ENCODE measurements at regions not wholly inside any gene's neighbourhood (a gene's known extent, or its start where the extent isn't known, plus 50 kb on each side); places are given as distances from the start of the nearest gene placed in this dataset.

DNA sequence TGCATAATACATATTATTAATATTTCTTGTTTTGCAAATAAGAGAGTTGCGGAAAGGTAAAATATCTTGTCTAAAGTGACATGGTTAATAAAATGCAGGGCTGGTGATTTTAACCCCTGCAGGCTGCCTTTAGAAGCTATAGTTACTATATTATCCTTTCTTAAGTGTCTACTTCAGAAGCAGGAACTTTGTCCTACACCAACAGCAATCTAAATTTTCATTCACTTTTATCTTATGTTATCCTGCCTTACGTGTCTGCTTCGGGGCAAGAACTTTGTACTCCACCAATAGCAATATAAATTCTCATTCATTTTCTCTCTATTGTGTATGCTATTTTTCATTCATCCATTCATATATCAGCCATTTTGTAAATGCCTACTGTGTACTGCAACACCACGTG, 719.5 kb downstream of the TLR4 start:
- TF ChIP-seq EZH2phosphoT487 (IDR thresholded peaks at IDR 0.05) (no peak), EZH2 (IDR thresholded peaks at IDR 0.05) (no peak)
- TF ChIP-seq, protein P1, sequence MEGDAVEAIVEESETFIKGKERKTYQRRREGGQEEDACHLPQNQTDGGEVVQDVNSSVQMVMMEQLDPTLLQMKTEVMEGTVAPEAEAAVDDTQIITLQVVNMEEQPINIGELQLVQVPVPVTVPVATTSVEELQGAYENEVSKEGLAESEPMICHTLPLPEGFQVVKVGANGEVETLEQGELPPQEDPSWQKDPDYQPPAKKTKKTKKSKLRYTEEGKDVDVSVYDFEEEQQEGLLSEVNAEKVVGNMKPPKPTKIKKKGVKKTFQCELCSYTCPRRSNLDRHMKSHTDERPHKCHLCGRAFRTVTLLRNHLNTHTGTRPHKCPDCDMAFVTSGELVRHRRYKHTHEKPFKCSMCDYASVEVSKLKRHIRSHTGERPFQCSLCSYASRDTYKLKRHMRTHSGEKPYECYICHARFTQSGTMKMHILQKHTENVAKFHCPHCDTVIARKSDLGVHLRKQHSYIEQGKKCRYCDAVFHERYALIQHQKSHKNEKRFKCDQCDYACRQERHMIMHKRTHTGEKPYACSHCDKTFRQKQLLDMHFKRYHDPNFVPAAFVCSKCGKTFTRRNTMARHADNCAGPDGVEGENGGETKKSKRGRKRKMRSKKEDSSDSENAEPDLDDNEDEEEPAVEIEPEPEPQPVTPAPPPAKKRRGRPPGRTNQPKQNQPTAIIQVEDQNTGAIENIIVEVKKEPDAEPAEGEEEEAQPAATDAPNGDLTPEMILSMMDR (IDR thresholded peaks at IDR 0.05): no peak
